Spleen (tissue), 7 donors: ENCODE measurements at regions not wholly inside any gene's neighbourhood (a gene's known extent, or its start where the extent isn't known, plus 50 kb on each side); places are given as distances from the start of the nearest gene placed in this dataset.

Experiments used
- POLR2A ChIP-seq, 3 donors: fragments of 450-650 bp; IDR thresholded peaks; one replicate each; pipeline ENCODE4 v1.5.1; 2017; ENCODE audit warnings: antibody characterized with exemption in 3 of 3, mild to moderate bottlenecking in 1 of 3
- POLR2AphosphoS5 ChIP-seq, 3 donors: sonication (generic); formaldehyde crosslinking; IDR thresholded peaks; one replicate each; pipeline ENCODE4 v1.5.1; 2017; ENCODE audit warnings: antibody characterized with exemption in 3 of 3
- TF ChIP-seq, protein P1 (sequence below), 11 experiments: fragments of 200-600 bp in 7 of 11; fragments of 450-650 bp in 4 of 11; sonication (generic) in 4 of 11; IDR thresholded peaks in 8 of 11; conservative IDR thresholded peaks in 3 of 11; 1 replicate in 7 of 11; 2 replicates in 4 of 11; pipeline versions ENCODE4 v1.4.0 to v1.8.0; 2016 to 2021; ENCODE audit warnings: antibody characterized with exemption in 11 of 11, inconsistent platforms in 4 of 11, mild to moderate bottlenecking in 1 of 11
- donor health status: DM: no; HTN: no; CAD: no; lungs with moderate emphysema.
- donor health status: DM: no; HTN: no; CAD: no.
- donor health status: DM: no; HTN: no; CAD: no.

DNA sequence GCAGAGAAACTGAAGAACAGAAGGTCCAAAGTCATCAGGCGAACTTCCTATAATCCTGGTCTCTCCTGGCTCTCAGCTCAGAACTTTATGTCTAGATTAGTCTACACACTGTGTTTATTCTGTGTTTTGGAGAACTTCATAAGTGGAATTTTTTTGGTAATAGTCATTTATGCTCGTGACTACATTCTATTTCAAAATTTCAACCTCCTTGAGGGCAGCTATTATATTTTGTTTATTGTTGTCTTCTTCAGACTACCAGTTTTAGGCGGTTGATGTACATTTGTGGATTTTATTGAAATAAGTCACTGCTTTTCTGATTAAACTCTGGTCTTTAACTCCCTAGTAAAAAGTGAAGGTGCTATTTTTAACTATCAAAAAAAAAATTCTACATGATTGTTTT, 816.6 kb downstream of the SATB2 start:
- TF ChIP-seq, protein P1, sequence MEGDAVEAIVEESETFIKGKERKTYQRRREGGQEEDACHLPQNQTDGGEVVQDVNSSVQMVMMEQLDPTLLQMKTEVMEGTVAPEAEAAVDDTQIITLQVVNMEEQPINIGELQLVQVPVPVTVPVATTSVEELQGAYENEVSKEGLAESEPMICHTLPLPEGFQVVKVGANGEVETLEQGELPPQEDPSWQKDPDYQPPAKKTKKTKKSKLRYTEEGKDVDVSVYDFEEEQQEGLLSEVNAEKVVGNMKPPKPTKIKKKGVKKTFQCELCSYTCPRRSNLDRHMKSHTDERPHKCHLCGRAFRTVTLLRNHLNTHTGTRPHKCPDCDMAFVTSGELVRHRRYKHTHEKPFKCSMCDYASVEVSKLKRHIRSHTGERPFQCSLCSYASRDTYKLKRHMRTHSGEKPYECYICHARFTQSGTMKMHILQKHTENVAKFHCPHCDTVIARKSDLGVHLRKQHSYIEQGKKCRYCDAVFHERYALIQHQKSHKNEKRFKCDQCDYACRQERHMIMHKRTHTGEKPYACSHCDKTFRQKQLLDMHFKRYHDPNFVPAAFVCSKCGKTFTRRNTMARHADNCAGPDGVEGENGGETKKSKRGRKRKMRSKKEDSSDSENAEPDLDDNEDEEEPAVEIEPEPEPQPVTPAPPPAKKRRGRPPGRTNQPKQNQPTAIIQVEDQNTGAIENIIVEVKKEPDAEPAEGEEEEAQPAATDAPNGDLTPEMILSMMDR (IDR thresholded peaks at IDR 0.05 in 8 of 11, conservative IDR thresholded peaks at IDR 0.05 in 3 of 11) = no peak
- TF ChIP-seq POLR2A (IDR thresholded peaks at IDR 0.05) = no peak
- no peak for TF ChIP-seq POLR2AphosphoS5 (IDR thresholded peaks at IDR 0.05)
